AG04450 (cell line): ENCODE measurements at regions not wholly inside any gene's neighbourhood (a gene's known extent, or its start where the extent isn't known, plus 50 kb on each side); places are given as distances from the start of the nearest gene placed in this dataset.

ENCODE experiments used
- CTCF ChIA-PET: fragments of 300-600, 350-600 bp; formaldehyde crosslinking; extraction: SDS; loops from one replicate; lab custom pipeline; 2022; ENCODE audit warnings: antibody characterized with exemption, inconsistent platforms; lab: Charles Lee
- POLR2A ChIA-PET: fragments of 350-600 bp; formaldehyde crosslinking; extraction: SDS; loops from one replicate; lab custom pipeline; 2021; ENCODE audit warnings: antibody characterized with exemption, inconsistent platforms; lab: Yijun Ruan, JAX
- DNase-seq: peaks from one replicate; pipeline ENCODE4 v3.0.0-alpha.2; 2011; ENCODE audit warnings: low read depth, low spot score
- H3K27ac ChIP-seq: one replicate; pipeline ENCODE4 v1.5.1; 2012; ENCODE audit warnings: low read depth, low read length, control low read depth
- H3K27me3 ChIP-seq: one replicate; pipeline ENCODE4 v1.6.0; 2012; ENCODE audit warnings: low read length; ENCODE audit not compliant: control insufficient read depth, insufficient read depth
- H3K4me3 ChIP-seq: 2 replicates; pipeline ENCODE4 v1.5.1; 2011; ENCODE audit warnings: mild to moderate bottlenecking, low read depth, low read length, control low read depth
- H3K9me3 ChIP-seq: 2 replicates; pipeline ENCODE4 v1.5.1; 2012; ENCODE audit warnings: low read length; ENCODE audit not compliant: control insufficient read depth, insufficient read depth
- TF ChIP-seq, protein P1 (sequence below): IDR thresholded peaks from 2 replicates; pipeline ENCODE4 v1.5.1; 2011; ENCODE audit warnings: low read depth, low read length, control low read depth, inconsistent platforms

DNA sequence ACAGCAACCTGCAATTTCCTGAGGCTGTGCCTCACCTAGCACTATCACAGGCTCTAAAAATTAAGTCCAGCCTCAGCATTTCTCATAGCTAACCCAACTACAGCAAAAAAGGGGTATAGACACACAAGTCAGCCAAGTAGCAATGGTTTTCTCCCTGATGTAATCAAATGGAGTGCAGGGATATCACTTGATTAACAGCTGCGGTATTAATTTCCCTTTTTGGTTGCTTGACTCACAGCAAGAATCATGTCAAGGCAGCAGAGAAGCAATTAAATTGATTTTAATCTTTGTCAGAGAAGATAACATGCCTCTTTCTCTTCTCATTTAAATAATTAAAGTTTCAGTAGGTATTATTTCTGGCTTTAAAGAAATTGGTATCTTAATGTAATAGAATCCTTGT lies 278.9 kb downstream of the RWDD3 start:
- H3K4me3 ChIP-seq, result no peak overlapping the region
- no peak for DNase-seq
- no peak overlapping the region for H3K27ac ChIP-seq
- ChIA-PET CTCF (no interaction called here), POLR2A (no interaction called here)
- H3K9me3 ChIP-seq, result no peaks in the 10 kb centered on the region
- TF ChIP-seq, protein P1, sequence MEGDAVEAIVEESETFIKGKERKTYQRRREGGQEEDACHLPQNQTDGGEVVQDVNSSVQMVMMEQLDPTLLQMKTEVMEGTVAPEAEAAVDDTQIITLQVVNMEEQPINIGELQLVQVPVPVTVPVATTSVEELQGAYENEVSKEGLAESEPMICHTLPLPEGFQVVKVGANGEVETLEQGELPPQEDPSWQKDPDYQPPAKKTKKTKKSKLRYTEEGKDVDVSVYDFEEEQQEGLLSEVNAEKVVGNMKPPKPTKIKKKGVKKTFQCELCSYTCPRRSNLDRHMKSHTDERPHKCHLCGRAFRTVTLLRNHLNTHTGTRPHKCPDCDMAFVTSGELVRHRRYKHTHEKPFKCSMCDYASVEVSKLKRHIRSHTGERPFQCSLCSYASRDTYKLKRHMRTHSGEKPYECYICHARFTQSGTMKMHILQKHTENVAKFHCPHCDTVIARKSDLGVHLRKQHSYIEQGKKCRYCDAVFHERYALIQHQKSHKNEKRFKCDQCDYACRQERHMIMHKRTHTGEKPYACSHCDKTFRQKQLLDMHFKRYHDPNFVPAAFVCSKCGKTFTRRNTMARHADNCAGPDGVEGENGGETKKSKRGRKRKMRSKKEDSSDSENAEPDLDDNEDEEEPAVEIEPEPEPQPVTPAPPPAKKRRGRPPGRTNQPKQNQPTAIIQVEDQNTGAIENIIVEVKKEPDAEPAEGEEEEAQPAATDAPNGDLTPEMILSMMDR, result no peak
- no peaks in the 10 kb centered on the region for H3K27me3 ChIP-seq

DNA sequence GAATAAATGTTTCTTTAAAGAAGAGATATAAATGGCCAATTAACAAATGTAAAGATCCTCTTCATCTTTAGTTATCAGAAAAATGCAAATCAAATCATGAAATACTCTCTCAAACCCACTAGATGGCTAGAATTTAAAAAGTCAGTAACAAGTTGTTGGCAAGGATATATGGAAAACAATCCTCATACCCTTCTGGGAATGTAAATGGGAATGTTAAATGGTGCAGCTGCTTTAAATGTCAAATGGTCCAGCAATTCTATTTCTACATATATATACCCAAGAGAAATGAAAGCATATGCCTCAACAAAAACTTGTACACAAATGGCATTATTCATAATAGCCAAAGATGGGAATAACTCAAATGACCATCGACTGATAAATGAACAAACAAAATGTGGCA lies 283.5 kb downstream of the RWDD3 start:
- CTCF ChIA-PET, result no interaction called here
- Histone ChIP-seq H3K27ac (no peak overlapping the region), H3K27me3 (no peaks in the 10 kb centered on the region), H3K4me3 (no peak overlapping the region), H3K9me3 (no peaks in the 10 kb centered on the region)
- POLR2A ChIA-PET, result no interaction called here
- TF ChIP-seq, protein P1, result no peak
- no peak for DNase-seq

- POLR2A ChIA-PET, result no interaction called here
- no peak for DNase-seq
- Histone ChIP-seq H3K27me3 (no peaks in the 10 kb centered on the region), H3K9me3 (no peaks in the 10 kb centered on the region), H3K27ac (no peak overlapping the region), H3K4me3 (no peak overlapping the region)
- CTCF ChIA-PET, result no interaction called here
- TF ChIP-seq, protein P1, result no peak
Observed at GRCh38 chr1:95518310-95518709, 284.3 kb downstream of the RWDD3 start.

- no peak overlapping the region for H3K27ac ChIP-seq
- ChIA-PET CTCF (no interaction called here), POLR2A (no interaction called here)
- no peak overlapping the region for H3K4me3 ChIP-seq
- no peaks in the 10 kb centered on the region for H3K27me3 ChIP-seq
- no peak for DNase-seq
- TF ChIP-seq, protein P1, result no peak
- no peaks in the 10 kb centered on the region for H3K9me3 ChIP-seq
Observed at GRCh38 chr1:95520390-95520789, 286.4 kb downstream of the RWDD3 start.

DNA sequence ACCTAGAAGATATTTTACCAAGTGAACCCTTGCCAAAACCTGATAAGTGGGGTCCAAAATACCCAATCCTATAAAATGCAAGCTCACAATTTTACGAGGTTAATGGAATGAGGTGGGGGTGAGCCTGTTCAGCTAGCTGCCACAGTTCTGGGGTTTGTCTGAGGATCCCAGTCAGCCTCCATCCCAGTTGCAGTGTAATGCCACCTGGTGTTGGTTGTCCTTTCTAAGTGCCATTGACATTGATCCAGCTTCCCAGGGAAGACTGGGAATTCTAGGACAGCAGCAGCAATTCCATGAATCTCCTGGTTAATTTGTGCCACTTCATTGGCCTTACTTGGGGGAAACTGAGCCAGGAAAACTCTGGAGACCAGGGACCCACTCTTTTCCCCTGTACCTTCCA lies 298.3 kb downstream of the RWDD3 start:
- H3K27ac ChIP-seq, result no peak overlapping the region
- TF ChIP-seq, protein P1, result no peak
- POLR2A ChIA-PET, result no interaction called here
- no peak for DNase-seq
- H3K4me3 ChIP-seq, result no peak overlapping the region
- H3K9me3 ChIP-seq, result no peaks in the 10 kb centered on the region
- CTCF ChIA-PET, result no interaction called here
- H3K27me3 ChIP-seq, result no peaks in the 10 kb centered on the region
